IMR-90 (cell line): ENCODE measurements at regions not wholly inside any gene's neighbourhood (a gene's known extent, or its start where the extent isn't known, plus 50 kb on each side); places are given as distances from the start of the nearest gene placed in this dataset.

Experiments
- ATAC-seq: fragments of 200-7000 bp; cut with Tn5 transposase; 2 replicates; pipeline ENCODE4 v1.9.1; 2020; ENCODE audit warnings: low read depth, mild to moderate bottlenecking, moderate library complexity
- BruUV-seq: library from RNA; stranded (reverse); fragments of 400-500 nt; replicated peaks from 2 replicates; lab custom pipeline; 2021; lab: Mats Ljungman, UMichigan
- CTCF ChIA-PET: fragments of 300-600 bp; formaldehyde crosslinking; extraction: SDS; loops from one replicate; lab custom pipeline; 2021; ENCODE audit warnings: antibody characterized with exemption; lab: Yijun Ruan, JAX
- POLR2A ChIA-PET: fragments of 300-600 bp; sonication (Branson Sonifier 250); formaldehyde crosslinking; loops from one replicate; lab custom pipeline; 2022; ENCODE audit warnings: antibody characterized with exemption; ENCODE audit not compliant: unreplicated experiment; lab: Charles Lee
- DNase-seq: peaks from one replicate; pipeline ENCODE4 v3.0.0; 2013
- H2AFZ ChIP-seq: replicated peaks from 2 replicates; pipeline ENCODE3; 2013; ENCODE audit warnings: low read length, mild to moderate bottlenecking; ENCODE audit not compliant: poor library complexity
- H2AK5ac ChIP-seq: 2 replicates; pipeline ENCODE4 v1.6.1; 2013; ENCODE audit warnings: low read depth, low read length, inconsistent platforms
- H2AK9ac ChIP-seq: replicated peaks from 2 replicates; pipeline ENCODE3; 2013; ENCODE audit warnings: mild to moderate bottlenecking, low read depth, low read length, moderate library complexity; ENCODE audit not compliant: poor library complexity
- H2BK120ac ChIP-seq: 2 replicates; pipeline ENCODE4 v1.6.1; 2013; ENCODE audit warnings: low read depth, low read length, inconsistent platforms
- H2BK15ac ChIP-seq: 3 replicates; pipeline ENCODE4 v1.6.1; 2013; ENCODE audit warnings: low read depth, low read length, inconsistent platforms
- H2BK20ac ChIP-seq: 2 replicates; pipeline ENCODE4 v1.6.1; 2013; ENCODE audit warnings: low read depth, mild to moderate bottlenecking, inconsistent platforms, low read length, moderate library complexity
- H2BK5ac ChIP-seq: 2 replicates; pipeline ENCODE4 v1.6.1; 2013; ENCODE audit warnings: mild to moderate bottlenecking, low read depth, low read length, inconsistent platforms; ENCODE audit not compliant: poor library complexity, severe bottlenecking
- H3K14ac ChIP-seq: replicated peaks from 2 replicates; pipeline ENCODE4 v1.6.1; 2013; ENCODE audit warnings: low read depth, low read length, inconsistent platforms
- H3K18ac ChIP-seq: 2 replicates; pipeline ENCODE4 v1.6.1; 2013; ENCODE audit warnings: low read depth, low read length, control low read depth
- H3K23ac ChIP-seq: 2 replicates; pipeline ENCODE4 v1.6.1; 2013; ENCODE audit warnings: low read depth, low read length, inconsistent platforms
- H3K27ac ChIP-seq: 2 replicates; pipeline ENCODE4 v1.5.1; 2013; ENCODE audit warnings: mild to moderate bottlenecking, control low read depth, low read length; ENCODE audit not compliant: insufficient read depth
- H3K27me3 ChIP-seq: 2 replicates; pipeline ENCODE4 v1.6.1; 2013; ENCODE audit warnings: low read length; ENCODE audit not compliant: control insufficient read depth, insufficient read depth
- H3K36me3 ChIP-seq: 2 replicates; pipeline ENCODE4 v1.6.1; 2013; ENCODE audit warnings: low read length, mixed read lengths; ENCODE audit not compliant: control insufficient read depth, insufficient read depth
- H3K4ac ChIP-seq: 2 replicates; pipeline ENCODE4 v1.6.1; 2013; ENCODE audit warnings: low read depth, low read length, inconsistent platforms
- H3K4me1 ChIP-seq: 2 replicates; pipeline ENCODE4 v1.6.1; 2013; ENCODE audit warnings: low read length, mixed read lengths; ENCODE audit not compliant: control insufficient read depth, insufficient read depth
- H3K4me2 ChIP-seq: 2 replicates; pipeline ENCODE4 v1.6.1; 2013; ENCODE audit warnings: low read depth, mild to moderate bottlenecking, control low read depth, low read length, moderate library complexity
- H3K4me3 ChIP-seq: 2 replicates; pipeline ENCODE4 v1.5.1; 2013; ENCODE audit warnings: low read depth, mild to moderate bottlenecking, control low read depth, low read length, moderate library complexity; ENCODE audit not compliant: insufficient read depth
- H3K56ac ChIP-seq: 2 replicates; pipeline ENCODE4 v1.6.1; 2013; ENCODE audit warnings: low read length, inconsistent platforms; ENCODE audit not compliant: insufficient read depth; ENCODE audit errors: extremely low read depth
- H3K79me1 ChIP-seq, 2 experiments: 2 replicates each; pipeline ENCODE4 v1.6.1; 2013; ENCODE audit warnings: low read length in 2 of 2, inconsistent platforms in 1 of 2, low read depth in 1 of 2
- H3K9ac ChIP-seq: 2 replicates; pipeline ENCODE4 v1.6.1; 2013; ENCODE audit warnings: low read depth, low read length, control low read depth
- H3K9me1 ChIP-seq: 2 replicates; pipeline ENCODE4 v1.6.1; 2013; ENCODE audit warnings: low read length, inconsistent platforms; ENCODE audit not compliant: insufficient read depth
- H3K9me3 ChIP-seq: 2 replicates; pipeline ENCODE4 v1.6.1; 2013; ENCODE audit warnings: low read length; ENCODE audit not compliant: control insufficient read depth, insufficient read depth
- H4K20me1 ChIP-seq: 2 replicates; pipeline ENCODE4 v1.6.1; 2013; ENCODE audit warnings: low read length, inconsistent platforms; ENCODE audit not compliant: insufficient read depth
- H4K5ac ChIP-seq: 2 replicates; pipeline ENCODE4 v1.6.1; 2013; ENCODE audit warnings: mild to moderate bottlenecking, low read depth, low read length, control low read depth
- H4K8ac ChIP-seq, 2 experiments: 2 replicates each; pipeline ENCODE4 v1.6.1; 2013; ENCODE audit warnings: low read depth in 2 of 2, low read length in 2 of 2, control low read depth in 1 of 2, inconsistent platforms in 1 of 2
- H4K91ac ChIP-seq: 2 replicates; pipeline ENCODE4 v1.6.1; 2013; ENCODE audit warnings: low read depth, low read length, inconsistent platforms; ENCODE audit not compliant: insufficient read depth
- BHLHE40 ChIP-seq: fragments of 150-350 bp; IDR thresholded peaks from 2 replicates; pipeline ENCODE4 v1.6.1; 2016; ENCODE audit warnings: mild to moderate bottlenecking, low read depth, low read length
- CEBPB ChIP-seq: IDR thresholded peaks from 2 replicates; pipeline ENCODE4 v1.6.1; 2012; ENCODE audit warnings: low read depth, low read length, improper control_type of control experiment
- CHD1 ChIP-seq: IDR thresholded peaks from 2 replicates; pipeline ENCODE4 v1.6.1; 2012; ENCODE audit warnings: low read depth, low read length, improper control_type of control experiment
- ELK1 ChIP-seq: fragments of 150-350 bp; IDR thresholded peaks from 2 replicates; pipeline ENCODE4 v1.6.1; 2016; ENCODE audit warnings: low read depth, mild to moderate bottlenecking, low read length, moderate library complexity, borderline replicate concordance
- MAFK ChIP-seq: IDR thresholded peaks from 2 replicates; pipeline ENCODE4 v1.6.1; 2012; ENCODE audit warnings: low read depth, low read length, improper control_type of control experiment
- POLR2A ChIP-seq: IDR thresholded peaks from 2 replicates; pipeline ENCODE4 v1.6.1; 2012; ENCODE audit warnings: mild to moderate bottlenecking, low read depth, low read length
- WGBS, 2 experiments: methylation state at CpG; one replicate each; pipeline versions ENCODE4 v1.1.5 to v1.1.7; 2013; ENCODE audit warnings: missing lambda C conversion rate in 2 of 2; ENCODE audit not compliant: insufficient read length in 1 of 2; ENCODE audit errors: extremely low coverage in 2 of 2; 5-methylcytosine and 5-hydroxymethylcytosine counted together
- dilution Hi-C: fragments of 300-500 bp; cut with HindIII; formaldehyde crosslinking; loops from one replicate; pipeline ENCODE4 v1.14.3; 2018; ENCODE audit warnings: low sequenced_read_pairs; ENCODE audit not compliant: unreplicated experiment
- in situ Hi-C: fragments of 300-500 bp; cut with MboI; formaldehyde crosslinking; loops from 3 replicates; pipeline ENCODE4 v1.14.3; 2019; ENCODE audit warnings: low sequenced_read_pairs, inconsistent platforms, mixed read lengths
- intact Hi-C: fragments of 100-400 bp; cut with micrococcal nuclease; formaldehyde crosslinking; loops from 2 replicates; pipeline ENCODE4 v1.10.0; 2022

DNA sequence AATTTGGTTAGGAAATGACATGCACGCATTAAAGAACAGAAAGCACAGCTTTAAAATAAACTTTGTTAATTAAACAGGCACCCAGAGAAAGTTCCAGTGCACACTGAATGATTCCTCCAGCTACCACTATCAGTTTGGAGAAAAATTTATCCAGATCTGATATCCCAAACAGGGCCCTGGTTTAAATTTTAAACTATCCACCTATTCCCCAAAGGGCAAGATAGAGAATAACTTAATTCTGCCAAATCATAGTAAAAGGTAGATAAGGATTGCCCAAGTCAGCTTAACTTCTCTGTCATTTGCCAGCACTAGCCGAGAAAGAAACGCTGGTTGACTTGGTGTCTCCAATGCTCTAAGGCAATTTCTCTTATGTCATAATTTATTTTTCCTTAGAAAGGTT is 321.9 kb upstream of the PKDCC start:
- no peak for ATAC-seq
- no peak overlapping the region for H2BK20ac ChIP-seq
- H3K4me3 ChIP-seq = no peak overlapping the region
- no peaks in the 10 kb centered on the region for H3K9me3 ChIP-seq
- H4K20me1 ChIP-seq = no peaks in the 10 kb centered on the region
- WGBS, 2 experiments = no CpG with 5 or more reads among the region's 3 CpGs
- H2BK120ac ChIP-seq = no peak overlapping the region
- in situ Hi-C loops (no loop called here), dilution Hi-C loops (no loop called here), intact Hi-C loops (no loop called here)
- no peak overlapping the region for H3K9ac ChIP-seq
- ChIA-PET POLR2A (no interaction called here), CTCF (no interaction called here)
- H2AFZ ChIP-seq = no peak overlapping the region
- H3K9me1 ChIP-seq = no peaks in the 10 kb centered on the region
- peaks cover 5% of the 10 kb centered on the region for H3K27me3 ChIP-seq
- H4K8ac ChIP-seq = no peak overlapping the region
- H3K18ac ChIP-seq = no peak overlapping the region
- no peaks in the 10 kb centered on the region; the same call in 1 of the 2 replicates for H3K4me1 ChIP-seq
- H3K14ac ChIP-seq = no peak overlapping the region
- H3K23ac ChIP-seq = no peak overlapping the region
- no peak overlapping the region for H3K56ac ChIP-seq
- no peak for DNase-seq
- H3K4me2 ChIP-seq = no peak overlapping the region
- no peak overlapping the region for H2BK5ac ChIP-seq
- no peaks in the 10 kb centered on the region for H3K79me1 ChIP-seq
- no peak overlapping the region for H2AK9ac ChIP-seq
- no peak overlapping the region for H2AK5ac ChIP-seq
- H2BK15ac ChIP-seq = no peak overlapping the region
- H4K91ac ChIP-seq = no peak overlapping the region
- no peak overlapping the region for H4K5ac ChIP-seq
- no peak overlapping the region for H3K4ac ChIP-seq
- BruUV-seq = no TSS peak
- H3K27ac ChIP-seq = no peak overlapping the region
- no peaks in the 10 kb centered on the region for H3K36me3 ChIP-seq
- no peak for TF ChIP-seq MAFK
- TF ChIP-seq CHD1 = no peak
- TF ChIP-seq BHLHE40 = no peak
- no peak for TF ChIP-seq CEBPB
- TF ChIP-seq ELK1 = no peak
- TF ChIP-seq POLR2A = no peak
